ENCODE measurements at regions not wholly inside any gene's neighbourhood (a gene's known extent, or its start where the extent isn't known, plus 50 kb on each side); places are given as distances from the start of the nearest gene placed in this dataset.
A peak's percentile ranks its signal among the peaks of the same experiment; 100 is the strongest.

GRCh38 chr4:155616117-155616516, 50.5 kb upstream of the GUCY1A1 start:
- no peak for DNase-seq (ENCODE audit: low read depth)

DNA sequence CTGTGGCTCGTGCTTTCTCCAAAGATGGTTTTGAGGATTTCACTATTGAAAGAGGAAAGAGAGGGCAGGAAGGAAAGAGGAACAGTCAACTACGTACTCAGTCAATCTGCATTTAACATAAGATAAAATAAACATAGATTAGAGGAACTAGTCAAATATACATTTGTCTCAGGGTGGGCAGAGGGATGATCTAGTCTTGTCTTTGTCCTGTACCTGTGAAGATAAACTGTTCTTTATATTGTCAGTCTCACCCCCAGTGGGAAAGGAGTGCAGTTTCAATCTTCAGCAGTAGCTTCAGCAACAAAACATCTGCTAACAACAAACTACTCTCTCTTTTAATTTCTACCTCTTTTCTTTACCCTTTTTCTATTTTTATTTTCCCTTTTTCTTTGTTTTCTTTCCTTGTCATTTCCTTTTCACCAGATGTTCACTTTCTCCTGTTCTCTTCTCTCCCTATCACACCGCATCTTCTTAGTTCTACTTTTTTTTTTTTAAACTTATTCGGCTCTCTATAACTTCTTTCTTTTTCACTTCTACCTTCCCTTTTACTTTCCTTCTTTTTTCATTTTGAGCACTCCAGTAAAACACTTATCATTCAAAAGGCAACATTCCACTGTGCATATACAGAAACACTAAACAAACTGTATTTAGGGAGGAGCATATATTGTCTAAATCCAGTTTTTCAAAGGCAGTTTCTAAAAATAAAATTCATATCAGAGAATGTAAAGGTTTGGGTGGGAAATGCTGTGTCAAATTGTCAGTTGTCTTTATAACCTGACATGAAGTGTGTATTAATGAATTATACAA, 51.4 kb upstream of the GUCY1A1 start:
- no peak for DNase-seq (ENCODE audit: low read depth)

DNA sequence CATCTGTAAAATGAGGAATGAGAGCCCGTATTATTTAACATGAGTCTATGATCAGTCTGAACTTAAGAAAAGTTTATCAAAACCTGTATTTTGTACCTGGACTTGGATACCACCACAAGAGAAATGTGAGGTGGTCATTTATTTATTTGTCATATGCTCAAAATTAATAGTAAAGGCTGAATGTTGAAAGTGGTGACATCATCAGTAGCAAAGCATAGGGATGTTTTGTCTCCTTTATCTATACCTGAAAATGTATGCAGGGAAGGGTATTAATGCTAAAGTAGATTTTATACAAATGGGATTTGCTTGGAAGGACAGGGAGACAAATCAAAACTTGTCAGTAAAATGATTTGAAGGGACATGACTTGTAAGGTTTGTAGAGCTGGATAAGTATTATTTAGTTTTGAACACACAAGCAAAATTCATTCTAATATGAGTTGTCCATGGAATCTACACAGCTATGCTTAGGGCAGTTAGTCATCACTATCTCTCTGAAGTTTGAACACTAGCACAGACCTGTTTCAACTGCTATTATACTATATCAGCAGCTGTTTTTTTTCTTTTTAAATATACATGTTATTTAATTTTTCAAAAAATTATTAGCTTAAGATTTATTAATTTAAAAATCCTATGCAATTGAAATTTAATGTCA, 52.4 kb upstream of the GUCY1A1 start:
- DNase-seq (ENCODE audit: low read depth): no peak

DNA sequence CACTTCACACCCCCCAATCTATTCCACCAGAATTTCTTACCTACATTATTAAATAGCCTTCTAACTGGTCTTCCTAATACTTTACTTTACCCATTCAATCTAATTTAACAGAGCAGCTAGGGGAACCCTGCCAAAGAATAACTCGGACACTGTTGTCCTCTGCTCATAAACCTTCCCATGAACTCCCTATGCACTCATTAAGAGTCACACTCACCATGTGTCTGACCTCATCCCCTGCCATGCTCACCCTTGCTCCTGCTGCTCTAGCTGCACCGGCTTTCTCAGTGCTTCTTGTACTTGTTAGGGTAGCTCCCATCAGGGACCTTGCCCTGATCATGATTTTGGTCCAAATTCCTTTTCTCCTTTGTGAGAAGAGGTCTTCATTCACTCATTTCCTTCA, 54.6 kb upstream of the GUCY1A1 start:
- no peak for DNase-seq (ENCODE audit: low read depth)

DNA sequence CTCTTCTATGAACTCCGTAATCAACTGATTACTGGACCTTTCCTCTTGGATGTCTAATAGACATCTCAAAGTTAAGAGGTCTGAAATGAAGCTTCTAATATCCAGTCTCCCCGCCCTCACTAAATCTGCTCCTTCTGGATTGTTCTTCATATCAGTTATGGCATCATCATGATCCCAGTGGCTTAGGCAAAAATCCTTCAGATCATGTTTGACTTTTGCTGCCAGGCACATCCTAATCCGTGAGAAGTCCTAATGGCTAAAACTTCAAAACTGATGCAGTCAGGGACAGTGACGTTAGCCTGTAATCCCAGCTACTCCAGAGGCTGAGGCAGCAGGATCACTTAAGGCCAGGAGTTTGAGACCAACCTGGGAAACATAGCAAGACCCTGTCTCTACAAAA, 55.1 kb upstream of the GUCY1A1 start:
- DNase-seq (ENCODE audit: low read depth): no peak

DNA sequence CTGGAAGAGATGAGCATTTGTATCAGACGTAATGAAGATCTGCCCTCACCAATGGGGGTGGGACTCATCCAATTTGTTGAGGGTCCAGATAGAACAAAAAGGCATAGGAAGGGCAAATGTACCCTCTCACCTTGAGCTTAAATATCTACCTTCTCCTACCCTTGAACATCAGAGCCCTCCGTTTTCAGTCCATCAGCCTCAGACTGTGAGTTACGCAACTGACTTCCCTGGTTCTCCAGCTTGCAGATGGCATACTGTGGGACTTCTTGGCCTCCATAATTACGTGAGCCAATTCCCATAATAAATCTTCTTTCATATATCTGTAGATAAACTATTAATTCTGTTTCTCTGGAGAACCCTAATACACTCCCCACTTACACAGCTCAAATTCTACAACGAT, 56.5 kb upstream of the GUCY1A1 start:
- no peak for DNase-seq (ENCODE audit: low read depth)

DNA sequence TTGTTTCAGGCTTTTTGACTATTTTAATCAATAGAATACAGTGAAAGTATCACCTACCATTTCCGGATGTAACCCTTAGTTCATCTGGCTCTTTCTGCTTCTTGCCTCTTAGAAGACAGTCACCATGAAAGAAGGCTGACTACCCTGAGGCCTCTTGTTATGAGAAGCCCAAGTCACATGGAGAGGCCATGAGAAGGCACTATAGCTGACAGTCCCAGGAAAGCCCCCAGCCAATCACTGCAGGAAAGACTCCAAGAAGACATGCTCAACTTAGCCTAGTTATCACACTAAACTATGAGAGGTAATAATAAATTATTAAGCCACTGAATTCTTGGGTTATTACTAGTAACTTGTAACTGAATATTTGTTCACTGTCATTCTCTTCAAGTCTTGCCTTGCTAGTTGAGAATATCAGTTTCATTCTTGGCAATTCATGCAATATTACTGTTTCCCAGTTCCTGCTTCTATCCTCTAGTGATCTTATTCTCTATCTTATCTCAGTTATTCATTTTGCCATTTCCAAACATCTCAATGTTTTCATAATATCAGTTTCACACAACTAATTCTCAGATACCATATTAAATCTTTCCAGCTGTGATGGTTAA, 57.1 kb upstream of the GUCY1A1 start:
- no peak for DNase-seq (ENCODE audit: low read depth)

DNA sequence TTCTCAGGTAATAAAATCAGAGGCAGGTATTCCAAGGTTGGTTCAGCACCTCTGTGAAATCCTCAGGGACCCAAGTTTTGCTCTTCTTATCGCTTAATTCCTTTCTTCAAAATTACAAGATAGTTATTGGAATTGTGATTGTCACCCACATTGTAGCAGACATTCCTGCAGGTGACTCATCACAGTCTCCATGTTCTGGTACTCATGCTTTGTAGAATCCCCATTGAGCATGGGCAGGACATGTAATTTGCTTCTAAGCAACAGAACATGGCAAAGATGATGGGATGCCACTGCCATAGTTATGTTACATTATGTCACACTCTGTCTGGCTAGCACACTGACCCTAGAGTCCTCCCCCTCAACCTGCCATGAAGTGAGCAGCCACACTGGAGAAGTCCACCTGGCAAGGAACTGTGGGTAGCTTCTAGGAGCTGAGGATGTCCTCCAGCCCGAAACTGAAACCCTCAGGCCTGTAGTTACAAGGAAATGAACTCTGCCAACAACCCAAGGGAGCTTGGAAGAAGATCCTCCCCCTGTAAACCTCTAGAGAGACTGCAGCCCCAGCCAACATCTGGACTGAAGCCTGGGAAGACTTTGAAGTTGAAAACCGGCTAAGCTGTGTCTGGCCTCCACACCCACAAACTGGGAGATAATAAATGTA, 58.3 kb upstream of the GUCY1A1 start:
- peak; percentile 18 for DNase-seq (ENCODE audit: low read depth)

- DNase-seq (ENCODE audit: low read depth): no peak
Measured at GRCh38 chr4:155607481-155607880, 59.2 kb upstream of the GUCY1A1 start.

- DNase-seq (ENCODE audit: low read depth): peak; percentile 72
Measured at GRCh38 chr4:155604718-155605626, 61.7 kb upstream of the GUCY1A1 start.

- peak; percentile 6 for DNase-seq (ENCODE audit: low read depth)
Measured at GRCh38 chr4:155603360-155603891, 63.2 kb upstream of the GUCY1A1 start.

GRCh38 chr4:155602351-155603140, 64.1 kb upstream of the GUCY1A1 start:
- DNase-seq (ENCODE audit: low read depth): no peak

DNA sequence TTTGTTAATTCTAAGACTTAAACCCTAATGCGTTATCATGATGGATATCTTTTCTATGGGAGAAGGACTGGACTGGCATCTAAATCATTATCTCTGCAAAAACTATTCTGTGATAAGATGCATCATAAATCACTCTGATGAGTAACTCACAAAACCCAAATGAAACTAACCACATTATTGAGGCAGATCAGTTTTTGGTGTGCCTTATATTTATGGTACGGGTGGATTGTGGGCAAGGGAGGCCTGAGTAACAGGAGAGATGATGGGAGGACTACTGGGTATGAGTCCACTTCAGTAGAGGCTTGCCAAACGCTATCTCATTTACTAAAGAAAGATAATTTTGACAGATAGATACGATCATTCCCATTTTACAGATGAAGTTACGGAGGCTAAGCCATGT, 66.4 kb upstream of the GUCY1A1 start:
- peak; percentile 13 for DNase-seq (ENCODE audit: low read depth)

- no peak for DNase-seq (ENCODE audit: low read depth)
Measured at GRCh38 chr4:155599596-155599995, 67.1 kb upstream of the GUCY1A1 start.

DNA sequence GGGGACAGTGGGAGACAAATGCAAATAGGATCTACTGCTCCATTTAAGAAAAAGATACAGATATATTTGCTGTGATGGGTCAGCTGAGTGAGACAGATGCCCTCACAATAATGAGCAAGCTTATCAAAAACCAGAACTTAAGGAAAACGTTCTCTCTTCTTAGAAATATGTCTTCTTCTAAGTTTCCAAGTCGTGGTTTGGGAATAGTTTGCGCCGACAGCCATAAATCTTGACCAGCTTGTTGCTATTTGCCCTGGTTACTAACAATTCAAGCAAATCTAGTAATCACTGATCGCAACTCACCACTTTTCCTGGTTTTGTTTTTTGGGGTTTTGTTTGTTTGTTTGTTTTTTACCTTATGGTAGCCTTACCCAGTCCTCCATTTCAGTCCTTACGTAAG, 67.6 kb upstream of the GUCY1A1 start:
- DNase-seq (ENCODE audit: low read depth): no peak

GRCh38 chr4:155597933-155598451, 68.7 kb upstream of the GUCY1A1 start:
- no peak for DNase-seq (ENCODE audit: low read depth)

DNA sequence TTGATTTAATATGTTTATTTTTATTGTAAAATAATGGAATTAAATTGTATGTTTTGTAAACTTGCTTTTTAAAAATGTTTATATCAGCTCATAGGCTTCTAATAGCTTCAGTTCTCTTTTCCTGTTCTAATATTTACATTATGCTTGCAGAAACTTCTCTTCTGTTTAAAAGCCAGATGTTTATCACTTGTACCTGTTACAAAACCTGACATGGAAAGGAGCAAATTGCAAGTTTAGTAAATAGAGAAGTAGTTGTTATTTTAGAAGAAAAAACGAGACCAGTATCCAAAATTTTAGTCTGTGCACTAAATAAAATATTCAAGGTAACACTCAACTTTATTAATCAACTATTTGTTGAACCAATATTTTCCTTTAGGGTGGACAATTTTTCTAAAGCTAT, 69.4 kb upstream of the GUCY1A1 start:
- DNase-seq (ENCODE audit: low read depth): no peak

- no peak for DNase-seq (ENCODE audit: low read depth)
Measured at GRCh38 chr4:155593793-155594192, 72.9 kb upstream of the GUCY1A1 start.

DNA sequence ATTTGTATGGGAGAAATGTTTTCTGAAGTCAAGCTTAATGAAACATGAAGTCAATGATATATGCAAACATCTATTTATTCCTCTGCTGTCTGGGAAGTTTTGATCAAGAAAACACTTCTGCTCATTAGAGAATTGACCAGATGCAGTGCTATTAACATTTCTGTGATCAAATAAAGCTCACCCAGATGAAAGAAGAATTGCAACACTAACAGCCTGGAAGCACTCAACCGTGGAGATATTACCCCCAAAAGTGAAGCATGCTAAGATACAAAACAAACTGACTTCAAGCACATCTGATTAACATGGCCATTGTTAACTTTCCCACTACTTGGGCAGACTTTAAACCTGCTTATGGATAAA, 73.7 kb upstream of the GUCY1A1 start:
- no peak for DNase-seq (ENCODE audit: low read depth)

Measured in Daoy (cell line).